SU-DHL-6 (cell line): ENCODE measurements at regions not wholly inside any gene's neighbourhood (a gene's known extent, or its start where the extent isn't known, plus 50 kb on each side); places are given as distances from the start of the nearest gene placed in this dataset.

Source experiments
- H2AFZ ChIP-seq: fragments of 200-600 bp; sonication (generic); 2 replicates; pipeline ENCODE4 v1.6.1; 2014; ENCODE audit warnings: low read depth, mild to moderate bottlenecking, moderate library complexity, mixed read lengths, antibody characterized with exemption, low read length; ENCODE audit not compliant: severe bottlenecking
- H3F3A ChIP-seq: fragments of 200-600 bp; shearing (Covaris generic); 2 replicates; pipeline ENCODE4 v1.6.0; 2016; ENCODE audit warnings: antibody characterized with exemption, mild to moderate bottlenecking; ENCODE audit not compliant: insufficient read depth
- H3K27ac ChIP-seq: fragments of 200-600 bp; sonication (generic); 2 replicates; pipeline ENCODE4 v1.5.1; 2016; ENCODE audit warnings: low read depth, mild to moderate bottlenecking, low read length, moderate library complexity, mixed read lengths
- H3K27me3 ChIP-seq: fragments of 200-600 bp; sonication (generic), shearing (Covaris generic); 2 replicates; pipeline ENCODE4 v1.6.0; 2014; ENCODE audit warnings: mild to moderate bottlenecking, low read length
- H3K36me3 ChIP-seq: fragments of 200-600 bp; sonication (generic); 2 replicates; pipeline ENCODE4 v1.6.1; 2014; ENCODE audit warnings: mild to moderate bottlenecking, low read length, mixed read lengths
- H3K4me2 ChIP-seq: fragments of 300-600, 200-600 bp; shearing (Covaris generic), sonication (generic); 2 replicates; pipeline ENCODE4 v1.6.0; 2014; ENCODE audit warnings: low read length, low read depth, mild to moderate bottlenecking; ENCODE audit not compliant: poor library complexity, severe bottlenecking
- H3K4me3 ChIP-seq: fragments of 200-600 bp; sonication (generic); 2 replicates; pipeline ENCODE4 v1.5.1; 2014; ENCODE audit warnings: antibody characterized with exemption, low read length, mild to moderate bottlenecking, mixed read lengths; ENCODE audit not compliant: insufficient read depth, poor library complexity, severe bottlenecking
- H3K79me2 ChIP-seq: fragments of 200-600 bp; sonication (generic); 2 replicates; pipeline ENCODE4 v1.6.1; 2014; ENCODE audit warnings: mild to moderate bottlenecking, low read length, moderate library complexity; ENCODE audit not compliant: insufficient read depth
- H3K9ac ChIP-seq: fragments of 200-600 bp; sonication (generic); 2 replicates; pipeline ENCODE4 v1.7.0; 2014; ENCODE audit warnings: mild to moderate bottlenecking, low read length
- H3K9me2 ChIP-seq: fragments of 200-600 bp; sonication (generic); replicated peaks from 2 replicates; pipeline ENCODE4 v1.6.1; 2014; ENCODE audit warnings: low read length; ENCODE audit not compliant: insufficient read depth
- H3K9me3 ChIP-seq: fragments of 200-600 bp; sonication (generic); 2 replicates; pipeline ENCODE4 v1.6.1; 2014; ENCODE audit warnings: low read length, mixed read lengths; ENCODE audit not compliant: insufficient read depth
- H4K20me1 ChIP-seq: fragments of 200-600 bp; sonication (generic); 2 replicates; pipeline ENCODE4 v1.6.1; 2014; ENCODE audit warnings: low read depth, mild to moderate bottlenecking, antibody characterized with exemption, low read length, moderate library complexity, mixed read lengths
- EZH2phosphoT487 ChIP-seq: fragments of 200-600 bp; sonication (generic), shearing (Covaris generic); conservative IDR thresholded peaks from 2 replicates; pipeline ENCODE4 v1.6.1; 2018; ENCODE audit warnings: mild to moderate bottlenecking, antibody characterized with exemption, low read length, moderate library complexity, mixed read lengths
- TF ChIP-seq, protein P1 (sequence below): fragments of 200-600 bp; sonication (generic); IDR thresholded peaks from one replicate; pipeline ENCODE4 v1.5.1; 2017; ENCODE audit warnings: antibody characterized with exemption, mild to moderate bottlenecking, low read length, moderate library complexity; ENCODE audit not compliant: insufficient read depth, poor library complexity, severe bottlenecking

DNA sequence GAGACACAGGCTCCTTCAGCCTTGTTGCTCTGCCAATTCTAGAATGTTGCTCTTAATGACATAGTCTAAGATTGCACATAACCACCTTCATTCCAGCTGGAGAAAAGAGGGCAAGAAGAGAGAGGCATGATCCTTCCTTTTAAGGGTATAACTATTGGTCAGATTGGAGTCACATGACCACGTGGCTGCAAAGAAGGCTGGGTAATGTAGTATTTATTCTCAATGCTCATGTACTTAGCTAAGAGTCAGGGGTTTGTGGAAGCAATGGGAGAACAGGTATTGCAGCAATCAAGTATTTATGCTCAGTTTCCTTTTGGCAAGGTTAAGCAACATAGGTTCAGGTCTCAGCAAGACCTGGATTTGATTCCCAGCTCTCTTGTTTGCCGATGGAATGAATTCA lies 298.8 kb upstream of the TBX3 start:
- H3K27me3 ChIP-seq, result no peaks in the 10 kb centered on the region
- no peaks in the 10 kb centered on the region for H3K36me3 ChIP-seq
- no peak for TF ChIP-seq EZH2phosphoT487
- TF ChIP-seq, protein P1, sequence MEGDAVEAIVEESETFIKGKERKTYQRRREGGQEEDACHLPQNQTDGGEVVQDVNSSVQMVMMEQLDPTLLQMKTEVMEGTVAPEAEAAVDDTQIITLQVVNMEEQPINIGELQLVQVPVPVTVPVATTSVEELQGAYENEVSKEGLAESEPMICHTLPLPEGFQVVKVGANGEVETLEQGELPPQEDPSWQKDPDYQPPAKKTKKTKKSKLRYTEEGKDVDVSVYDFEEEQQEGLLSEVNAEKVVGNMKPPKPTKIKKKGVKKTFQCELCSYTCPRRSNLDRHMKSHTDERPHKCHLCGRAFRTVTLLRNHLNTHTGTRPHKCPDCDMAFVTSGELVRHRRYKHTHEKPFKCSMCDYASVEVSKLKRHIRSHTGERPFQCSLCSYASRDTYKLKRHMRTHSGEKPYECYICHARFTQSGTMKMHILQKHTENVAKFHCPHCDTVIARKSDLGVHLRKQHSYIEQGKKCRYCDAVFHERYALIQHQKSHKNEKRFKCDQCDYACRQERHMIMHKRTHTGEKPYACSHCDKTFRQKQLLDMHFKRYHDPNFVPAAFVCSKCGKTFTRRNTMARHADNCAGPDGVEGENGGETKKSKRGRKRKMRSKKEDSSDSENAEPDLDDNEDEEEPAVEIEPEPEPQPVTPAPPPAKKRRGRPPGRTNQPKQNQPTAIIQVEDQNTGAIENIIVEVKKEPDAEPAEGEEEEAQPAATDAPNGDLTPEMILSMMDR, result no peak
- no peak overlapping the region for H2AFZ ChIP-seq
- H3K4me2 ChIP-seq, result no peak overlapping the region
- no peaks in the 10 kb centered on the region for H4K20me1 ChIP-seq
- no peak overlapping the region for H3K4me3 ChIP-seq
- no peaks in the 10 kb centered on the region for H3K9me3 ChIP-seq
- no peaks in the 10 kb centered on the region for H3K9me2 ChIP-seq
- H3F3A ChIP-seq, result no peaks in the 10 kb centered on the region
- H3K9ac ChIP-seq, result no peak overlapping the region
- no peak overlapping the region for H3K27ac ChIP-seq
- no peaks in the 10 kb centered on the region for H3K79me2 ChIP-seq

DNA sequence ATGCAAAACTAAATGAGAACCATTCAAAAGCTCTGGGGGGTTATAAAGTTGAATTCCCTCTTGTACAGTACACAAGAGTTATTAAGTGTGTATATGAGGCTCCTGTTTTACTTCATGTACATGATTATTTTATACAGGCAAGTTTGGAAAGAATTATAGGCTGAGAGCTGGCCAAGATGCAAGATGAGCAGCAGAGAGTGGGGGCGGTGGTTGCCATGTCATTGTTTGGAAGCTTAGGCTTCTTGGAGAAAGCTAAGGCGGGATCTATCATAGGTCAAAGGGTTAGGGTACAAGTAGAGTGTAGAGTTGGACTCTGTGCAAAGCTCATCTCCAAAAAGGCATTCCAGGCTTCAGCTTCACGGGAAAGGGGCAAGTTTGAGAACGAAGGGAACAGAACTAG lies 297.1 kb upstream of the TBX3 start:
- no peak overlapping the region for H2AFZ ChIP-seq
- no peak overlapping the region for H3K4me2 ChIP-seq
- no peaks in the 10 kb centered on the region for H4K20me1 ChIP-seq
- H3K4me3 ChIP-seq, result no peak overlapping the region
- H3K27ac ChIP-seq, result no peak overlapping the region
- H3K36me3 ChIP-seq, result no peaks in the 10 kb centered on the region
- no peaks in the 10 kb centered on the region for H3F3A ChIP-seq
- H3K79me2 ChIP-seq, result no peaks in the 10 kb centered on the region
- no peaks in the 10 kb centered on the region for H3K27me3 ChIP-seq
- H3K9me2 ChIP-seq, result no peaks in the 10 kb centered on the region
- no peaks in the 10 kb centered on the region for H3K9me3 ChIP-seq
- no peak for TF ChIP-seq EZH2phosphoT487
- TF ChIP-seq, protein P1, result no peak
- no peak overlapping the region for H3K9ac ChIP-seq

DNA sequence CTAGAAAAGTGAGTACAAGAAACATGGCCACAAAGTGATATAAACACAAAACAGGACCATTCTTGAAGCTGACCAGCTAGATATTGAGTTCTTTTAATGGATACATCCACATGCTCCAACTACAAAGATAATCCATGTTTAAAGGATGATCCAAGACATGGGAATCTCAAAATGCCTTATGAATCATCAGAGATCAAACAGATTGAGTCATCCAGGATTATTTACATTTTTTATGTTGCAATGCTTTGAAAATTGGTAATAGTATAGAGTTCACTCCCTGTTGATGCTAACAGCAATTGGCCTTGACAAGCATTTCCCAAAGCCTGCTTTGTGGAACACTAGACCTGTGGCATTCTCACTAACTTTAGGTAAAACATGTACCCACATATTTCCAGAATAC lies 293.0 kb upstream of the TBX3 start:
- Histone ChIP-seq H3K9me3 (no peaks in the 10 kb centered on the region), H3K36me3 (no peaks in the 10 kb centered on the region), H3K9me2 (no peaks in the 10 kb centered on the region), H3K79me2 (no peaks in the 10 kb centered on the region), H4K20me1 (no peaks in the 10 kb centered on the region), H3K4me3 (no peak overlapping the region), H3K4me2 (no peak overlapping the region), H3K27me3 (no peaks in the 10 kb centered on the region), H3K27ac (no peak overlapping the region), H3F3A (no peaks in the 10 kb centered on the region), H2AFZ (no peak overlapping the region), H3K9ac (no peak overlapping the region)
- TF ChIP-seq EZH2phosphoT487, result no peak
- TF ChIP-seq, protein P1, result no peak

DNA sequence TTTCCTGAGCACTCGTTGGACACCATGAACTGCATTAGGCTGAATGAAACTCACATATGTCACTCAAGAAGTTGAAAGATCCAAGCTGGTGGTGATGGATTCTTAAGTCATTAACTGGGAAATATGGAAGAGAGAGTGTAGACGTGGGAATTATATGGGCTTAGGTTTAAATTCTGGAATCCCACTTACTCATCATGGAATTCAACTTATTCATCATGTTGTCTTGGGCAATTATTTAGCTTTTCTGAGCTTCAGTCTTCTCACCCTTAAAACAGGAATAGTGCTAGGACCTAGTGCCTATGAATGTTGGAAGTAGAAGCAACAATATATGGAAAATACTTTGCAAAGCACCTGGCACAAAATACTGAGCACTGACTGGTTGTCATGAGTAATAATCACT lies 292.4 kb upstream of the TBX3 start:
- no peaks in the 10 kb centered on the region for H3K27me3 ChIP-seq
- no peaks in the 10 kb centered on the region for H3K9me3 ChIP-seq
- no peaks in the 10 kb centered on the region for H3K79me2 ChIP-seq
- no peak overlapping the region for H3K4me2 ChIP-seq
- no peaks in the 10 kb centered on the region for H4K20me1 ChIP-seq
- TF ChIP-seq, protein P1, result no peak
- no peak for TF ChIP-seq EZH2phosphoT487
- no peak overlapping the region for H3K9ac ChIP-seq
- no peaks in the 10 kb centered on the region for H3K36me3 ChIP-seq
- no peak overlapping the region for H2AFZ ChIP-seq
- H3K9me2 ChIP-seq, result no peaks in the 10 kb centered on the region
- no peak overlapping the region for H3K4me3 ChIP-seq
- no peak overlapping the region for H3K27ac ChIP-seq
- no peaks in the 10 kb centered on the region for H3F3A ChIP-seq
